Trophoblast cell (in vitro differentiated cells and primary cell): ENCODE measurements at regions not wholly inside any gene's neighbourhood (a gene's known extent, or its start where the extent isn't known, plus 50 kb on each side); places are given as distances from the start of the nearest gene placed in this dataset.
A peak's percentile ranks its signal among the peaks of the same experiment; 100 is the strongest.

Experiments used
- DNase-seq, 2 donors: peaks; one replicate each; pipeline ENCODE4 v3.0.0-alpha.2; 2016
- H2AFZ ChIP-seq: 2 replicates; pipeline ENCODE4 v1.6.1; 2013; ENCODE audit warnings: low read length, moderate library complexity, mild to moderate bottlenecking; ENCODE audit not compliant: insufficient read depth, poor library complexity
- H2AK5ac ChIP-seq: 2 replicates; pipeline ENCODE4 v1.6.1; 2013; ENCODE audit warnings: mild to moderate bottlenecking, low read length
- H2BK120ac ChIP-seq: 2 replicates; pipeline ENCODE4 v1.6.1; 2013; ENCODE audit warnings: low read length, mild to moderate bottlenecking, moderate library complexity; ENCODE audit not compliant: insufficient read depth, poor library complexity
- H2BK12ac ChIP-seq: 2 replicates; pipeline ENCODE4 v1.6.1; 2013; ENCODE audit warnings: mild to moderate bottlenecking, low read length, moderate library complexity
- H2BK5ac ChIP-seq: 2 replicates; pipeline ENCODE4 v1.6.1; 2013; ENCODE audit warnings: low read length, low read depth, moderate library complexity, mild to moderate bottlenecking; ENCODE audit not compliant: poor library complexity
- H3K14ac ChIP-seq: 2 replicates; pipeline ENCODE4 v1.6.1; 2013; ENCODE audit warnings: mild to moderate bottlenecking, low read length
- H3K18ac ChIP-seq: 2 replicates; pipeline ENCODE4 v1.6.1; 2013; ENCODE audit warnings: mild to moderate bottlenecking, low read length
- H3K23ac ChIP-seq: 2 replicates; pipeline ENCODE4 v1.6.1; 2013; ENCODE audit warnings: low read length
- H3K27ac ChIP-seq: 2 replicates; pipeline ENCODE4 v1.5.1; 2013; ENCODE audit warnings: low read depth, mild to moderate bottlenecking, inconsistent platforms, low read length, moderate library complexity
- H3K27me3 ChIP-seq: 2 replicates; pipeline ENCODE4 v1.6.1; 2013; ENCODE audit warnings: inconsistent platforms, mild to moderate bottlenecking, low read length, moderate library complexity; ENCODE audit not compliant: insufficient read depth
- H3K36me3 ChIP-seq, 2 experiments: 1 replicate in 1 of 2; 2 replicates in 1 of 2; pipeline ENCODE4 v1.6.1; 2013; ENCODE audit warnings: low read length in 2 of 2, mild to moderate bottlenecking in 2 of 2, moderate library complexity in 1 of 2; ENCODE audit not compliant: insufficient read depth in 2 of 2, control insufficient read depth in 1 of 2
- H3K4ac ChIP-seq: 2 replicates; pipeline ENCODE4 v1.6.1; 2013; ENCODE audit warnings: low read depth, mild to moderate bottlenecking, low read length, moderate library complexity
- H3K4me1 ChIP-seq, 2 experiments: 1 replicate in 1 of 2; 2 replicates in 1 of 2; pipeline ENCODE4 v1.6.1; 2013; ENCODE audit warnings: low read length in 2 of 2, mild to moderate bottlenecking in 2 of 2, moderate library complexity in 1 of 2; ENCODE audit not compliant: insufficient read depth in 2 of 2, control insufficient read depth in 1 of 2
- H3K4me2 ChIP-seq: 2 replicates; pipeline ENCODE4 v1.6.1; 2013; ENCODE audit warnings: inconsistent platforms, mild to moderate bottlenecking, low read length, moderate library complexity
- H3K4me3 ChIP-seq: 2 replicates; pipeline ENCODE4 v1.5.1; 2013; ENCODE audit warnings: mild to moderate bottlenecking, low read depth, low read length, inconsistent platforms
- H3K79me1 ChIP-seq: one replicate; pipeline ENCODE4 v1.6.1; 2013; ENCODE audit warnings: low read length
- H3K79me2 ChIP-seq: 2 replicates; pipeline ENCODE4 v1.6.1; 2013; ENCODE audit warnings: low read length, mild to moderate bottlenecking; ENCODE audit not compliant: control insufficient read depth, insufficient read depth, poor library complexity
- H3K9ac ChIP-seq: 2 replicates; pipeline ENCODE4 v1.6.1; 2013; ENCODE audit warnings: mild to moderate bottlenecking, low read length
- H3K9me3 ChIP-seq: 2 replicates; pipeline ENCODE4 v1.6.1; 2013; ENCODE audit warnings: low read depth, mild to moderate bottlenecking, control low read depth, inconsistent platforms, low read length; ENCODE audit not compliant: insufficient read depth
- H4K12ac ChIP-seq: 2 replicates; pipeline ENCODE4 v1.6.1; 2013; ENCODE audit warnings: low read depth, mild to moderate bottlenecking, low read length, moderate library complexity
- H4K8ac ChIP-seq: 2 replicates; pipeline ENCODE4 v1.6.1; 2013; ENCODE audit warnings: low read depth, mild to moderate bottlenecking, low read length, moderate library complexity
- H4K91ac ChIP-seq: one replicate; pipeline ENCODE4 v1.6.1; 2013; ENCODE audit warnings: low read depth, mild to moderate bottlenecking, low read length, moderate library complexity
- WGBS: extraction: QIAGEN DNeasy Blood & Tissue Kit; methylation state at CpG from one replicate; pipeline ENCODE4 v1.1.7; 2013; ENCODE audit warnings: missing lambda C conversion rate; ENCODE audit not compliant: insufficient read length, insufficient coverage; ENCODE audit errors: extremely low coverage; 5-methylcytosine and 5-hydroxymethylcytosine counted together

DNA sequence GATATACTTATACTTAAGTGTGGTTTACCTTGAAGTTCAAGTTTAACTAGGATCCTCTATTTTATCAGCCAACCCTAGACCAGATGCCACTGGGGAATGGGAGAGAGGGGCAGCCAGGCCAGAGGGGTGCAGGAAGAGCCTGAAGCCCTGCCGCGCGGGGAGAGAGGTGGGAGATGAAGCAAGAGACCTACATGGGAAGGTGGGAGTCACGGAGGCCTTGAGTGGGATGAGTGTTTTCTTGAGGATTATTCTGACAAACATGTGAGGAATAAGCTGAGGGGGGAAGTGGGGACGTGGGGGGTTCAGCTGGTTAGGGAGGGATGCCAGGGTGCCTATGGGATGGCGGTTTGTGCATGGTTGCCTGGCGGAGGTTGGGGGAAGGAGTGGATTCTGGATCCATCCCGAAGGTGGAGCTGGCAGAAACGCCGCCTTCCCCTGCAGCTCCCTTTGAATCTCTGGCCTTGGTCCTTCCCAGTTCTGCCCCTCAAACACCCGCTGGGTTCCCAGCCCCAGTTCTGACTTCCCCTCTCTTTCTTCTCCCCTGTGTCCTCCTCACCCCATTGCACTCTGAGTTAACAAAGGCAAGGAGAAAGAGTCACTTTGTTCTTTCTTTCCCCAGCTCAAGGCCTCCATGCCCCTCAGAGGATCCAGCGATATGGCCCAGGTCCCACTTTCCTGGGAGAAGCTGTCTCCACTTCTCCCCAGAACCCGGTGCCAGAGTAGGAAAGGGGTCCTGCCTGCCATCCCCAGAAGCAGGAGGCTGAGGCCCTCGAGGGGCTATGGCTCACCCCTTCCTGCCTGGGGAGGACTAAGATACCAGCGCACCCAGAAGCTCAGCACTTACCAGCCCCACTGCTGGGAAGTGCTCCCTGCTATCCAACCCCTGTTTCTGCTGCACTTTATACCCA is 274.2 kb downstream of the UACA start:
- Histone ChIP-seq H3K4ac (no peak overlapping the region), H3K14ac (no peak overlapping the region), H4K8ac (no peak overlapping the region), H3K4me1 (peaks cover 14 to 18% of the 10 kb centered on the region in 2 experiments), H3K79me1 (no peaks in the 10 kb centered on the region), H4K12ac (no peak overlapping the region), H3K4me2 (no peak overlapping the region), H3K23ac (no peak overlapping the region), H2BK120ac (no peak overlapping the region), H2AK5ac (no peak overlapping the region), H2BK5ac (no peak overlapping the region), H2AFZ (no peak overlapping the region), H3K27me3 (no peaks in the 10 kb centered on the region), H3K9me3 (no peaks in the 10 kb centered on the region), H4K91ac (no peak overlapping the region), H3K27ac (no peak overlapping the region), H2BK12ac (no peak overlapping the region), H3K36me3 (no peaks in the 10 kb centered on the region), H3K9ac (no peak overlapping the region), H3K18ac (no peak overlapping the region), H3K4me3 (no peak overlapping the region), H3K79me2 (peaks cover 3% of the 10 kb centered on the region)
- DNase-seq, result no peak
- no CpG with 5 or more reads among the region's 15 CpGs for WGBS

GRCh38 chr15:70488002-70488605 is 275.3 kb downstream of the UACA start:
- H3K27me3 ChIP-seq, result no peaks in the 10 kb centered on the region
- H2BK120ac ChIP-seq, result no peak overlapping the region
- peak; percentile 79 to 92 for DNase-seq
- WGBS, result no CpG with 5 or more reads among the region's 6 CpGs
- peaks cover 8 to 11% of the 10 kb centered on the region in 2 experiments for H3K4me1 ChIP-seq
- H2BK5ac ChIP-seq, result no peak overlapping the region
- H2AK5ac ChIP-seq, result no peak overlapping the region
- no peak overlapping the region for H3K9ac ChIP-seq
- no peaks in the 10 kb centered on the region for H3K79me2 ChIP-seq
- no peak overlapping the region for H2BK12ac ChIP-seq
- no peaks in the 10 kb centered on the region for H3K9me3 ChIP-seq
- H4K91ac ChIP-seq, result no peak overlapping the region
- no peak overlapping the region for H3K4me2 ChIP-seq
- no peak overlapping the region for H3K4me3 ChIP-seq
- no peak overlapping the region for H3K23ac ChIP-seq
- no peak overlapping the region for H4K12ac ChIP-seq
- no peaks in the 10 kb centered on the region for H3K79me1 ChIP-seq
- H3K4ac ChIP-seq, result no peak overlapping the region
- no peak overlapping the region for H3K27ac ChIP-seq
- H3K18ac ChIP-seq, result no peak overlapping the region
- no peak overlapping the region for H4K8ac ChIP-seq
- H3K14ac ChIP-seq, result no peak overlapping the region
- H3K36me3 ChIP-seq, result no peaks in the 10 kb centered on the region
- H2AFZ ChIP-seq, result no peak overlapping the region

- Histone ChIP-seq H2BK5ac (no peak overlapping the region), H3K27ac (no peak overlapping the region), H3K36me3 (no peaks in the 10 kb centered on the region), H3K14ac (no peak overlapping the region), H3K23ac (no peak overlapping the region), H3K9me3 (no peaks in the 10 kb centered on the region), H2AK5ac (no peak overlapping the region), H4K91ac (no peak overlapping the region), H3K18ac (no peak overlapping the region), H4K12ac (no peak overlapping the region), H2BK120ac (no peak overlapping the region), H2AFZ (no peak overlapping the region), H3K79me2 (no peaks in the 10 kb centered on the region), H4K8ac (no peak overlapping the region), H3K27me3 (no peaks in the 10 kb centered on the region), H3K79me1 (no peaks in the 10 kb centered on the region), H3K9ac (no peak overlapping the region), H2BK12ac (no peak overlapping the region), H3K4me2 (no peak overlapping the region), H3K4me3 (no peak overlapping the region), H3K4ac (no peak overlapping the region), H3K4me1 (peaks cover 4% of the 10 kb centered on the region in 2 experiments)
- WGBS, result no CpG with 5 or more reads among the region's 3 CpGs
- DNase-seq, result peak in 1 of 2 donors; percentile 12
Observed at GRCh38 chr15:70487387-70487740, 276.0 kb downstream of the UACA start.

DNA sequence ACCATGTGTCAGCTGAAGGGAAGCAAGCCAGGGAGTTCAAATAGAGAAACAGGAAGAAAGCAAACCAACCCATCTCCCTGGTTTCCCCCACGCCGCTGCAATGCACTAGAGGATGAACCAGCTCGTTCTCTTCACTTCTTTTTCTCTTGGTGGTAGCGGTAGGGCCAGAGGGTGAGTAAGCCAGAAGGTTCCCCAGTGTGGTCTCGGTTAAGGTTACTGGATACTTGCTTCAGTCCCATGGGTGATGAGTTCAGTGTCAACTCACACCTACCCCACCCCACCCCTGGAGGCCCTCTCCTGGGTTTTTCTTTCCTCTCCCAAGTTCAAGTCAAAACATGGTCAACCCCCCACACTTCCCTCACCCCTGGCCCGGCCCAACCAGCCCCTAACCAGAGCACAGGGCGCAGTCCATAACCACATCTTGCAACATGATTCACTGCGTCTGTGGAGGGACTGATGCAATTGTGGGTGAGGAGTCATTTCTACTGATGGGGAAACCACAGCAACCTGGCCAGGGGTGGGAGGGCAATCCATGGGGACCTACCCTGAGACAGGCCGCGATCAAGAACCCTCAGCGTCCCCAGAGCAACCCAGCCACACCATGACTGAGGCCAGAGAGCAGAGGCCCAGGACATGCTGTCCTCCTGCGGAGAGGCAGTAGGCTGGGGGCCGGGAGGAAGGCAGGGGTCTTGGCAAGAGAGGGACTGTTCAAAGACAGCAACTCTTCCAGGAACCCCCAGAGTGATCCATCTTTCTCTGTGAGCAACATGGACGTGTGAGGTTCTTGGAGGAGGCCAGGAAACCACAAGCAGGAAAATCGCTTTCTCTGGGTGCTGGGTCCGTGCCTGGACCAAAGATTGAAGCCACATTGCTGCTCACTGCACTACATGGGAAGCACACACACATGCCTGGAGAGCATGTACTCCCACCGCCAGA is 276.6 kb downstream of the UACA start:
- no peak overlapping the region for H4K8ac ChIP-seq
- no CpG with 5 or more reads among the region's 17 CpGs for WGBS

More for the DNA sequence above, 276.6 kb downstream of the UACA start:
- Histone ChIP-seq H3K18ac (no peak overlapping the region), H3K23ac (no peak overlapping the region), H2AK5ac (no peak overlapping the region), H2BK5ac (no peak overlapping the region), H4K12ac (no peak overlapping the region), H3K27me3 (no peaks in the 10 kb centered on the region), H3K36me3 (no peaks in the 10 kb centered on the region), H2BK120ac (no peak overlapping the region), H3K9ac (no peak overlapping the region), H3K27ac (no peak overlapping the region), H3K79me2 (no peaks in the 10 kb centered on the region), H4K91ac (no peak overlapping the region), H3K4me1 (no peaks in the 10 kb centered on the region), H3K9me3 (no peaks in the 10 kb centered on the region), H2AFZ (no peak overlapping the region), H3K4me3 (no peak overlapping the region), H3K14ac (no peak overlapping the region), H3K4ac (no peak overlapping the region), H3K79me1 (no peaks in the 10 kb centered on the region), H3K4me2 (no peak overlapping the region), H2BK12ac (no peak overlapping the region)
- DNase-seq, result peak; percentile 75
